ENCODE measurements at regions not wholly inside any gene's neighbourhood (a gene's known extent, or its start where the extent isn't known, plus 50 kb on each side); places are given as distances from the start of the nearest gene placed in this dataset.

DNA sequence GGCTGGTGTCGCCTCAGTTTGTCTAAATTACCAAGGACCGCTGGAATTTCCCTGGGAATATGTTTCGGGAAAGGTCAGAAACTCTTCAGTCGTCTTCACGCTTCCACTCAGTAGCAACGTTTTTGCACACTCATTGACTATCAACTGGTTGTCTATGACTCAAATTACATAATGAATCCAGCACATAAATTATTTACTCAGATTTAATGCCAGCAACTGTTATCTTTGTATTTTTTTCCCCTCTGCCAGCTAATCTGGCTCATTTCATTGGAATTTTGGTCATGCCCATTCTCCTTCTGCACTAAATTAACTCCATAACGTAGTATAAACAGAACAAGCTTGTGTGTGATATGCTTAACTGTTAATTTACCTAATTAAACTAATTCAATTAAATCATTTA lies 372.7 kb upstream of the ZFHX3 start:
- TF ChIP-seq, protein P1, sequence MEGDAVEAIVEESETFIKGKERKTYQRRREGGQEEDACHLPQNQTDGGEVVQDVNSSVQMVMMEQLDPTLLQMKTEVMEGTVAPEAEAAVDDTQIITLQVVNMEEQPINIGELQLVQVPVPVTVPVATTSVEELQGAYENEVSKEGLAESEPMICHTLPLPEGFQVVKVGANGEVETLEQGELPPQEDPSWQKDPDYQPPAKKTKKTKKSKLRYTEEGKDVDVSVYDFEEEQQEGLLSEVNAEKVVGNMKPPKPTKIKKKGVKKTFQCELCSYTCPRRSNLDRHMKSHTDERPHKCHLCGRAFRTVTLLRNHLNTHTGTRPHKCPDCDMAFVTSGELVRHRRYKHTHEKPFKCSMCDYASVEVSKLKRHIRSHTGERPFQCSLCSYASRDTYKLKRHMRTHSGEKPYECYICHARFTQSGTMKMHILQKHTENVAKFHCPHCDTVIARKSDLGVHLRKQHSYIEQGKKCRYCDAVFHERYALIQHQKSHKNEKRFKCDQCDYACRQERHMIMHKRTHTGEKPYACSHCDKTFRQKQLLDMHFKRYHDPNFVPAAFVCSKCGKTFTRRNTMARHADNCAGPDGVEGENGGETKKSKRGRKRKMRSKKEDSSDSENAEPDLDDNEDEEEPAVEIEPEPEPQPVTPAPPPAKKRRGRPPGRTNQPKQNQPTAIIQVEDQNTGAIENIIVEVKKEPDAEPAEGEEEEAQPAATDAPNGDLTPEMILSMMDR (optimal IDR thresholded peaks at IDR 0.05 in 1 of 3, IDR thresholded peaks at IDR 0.05 in 1 of 3, conservative IDR thresholded peaks at IDR 0.05 in 1 of 3; ENCODE audit: extremely low read depth in 1 of 3, insufficient read depth in 2 of 3, low read length in 3 of 3), result no peak
- TF ChIP-seq EZH2 (IDR thresholded peaks at IDR 0.05; ENCODE audit: low read length), result no peak

Measured in keratinocyte (primary cell).